ENCODE measurements at regions not wholly inside any gene's neighbourhood (a gene's known extent, or its start where the extent isn't known, plus 50 kb on each side); places are given as distances from the start of the nearest gene placed in this dataset.

DNA sequence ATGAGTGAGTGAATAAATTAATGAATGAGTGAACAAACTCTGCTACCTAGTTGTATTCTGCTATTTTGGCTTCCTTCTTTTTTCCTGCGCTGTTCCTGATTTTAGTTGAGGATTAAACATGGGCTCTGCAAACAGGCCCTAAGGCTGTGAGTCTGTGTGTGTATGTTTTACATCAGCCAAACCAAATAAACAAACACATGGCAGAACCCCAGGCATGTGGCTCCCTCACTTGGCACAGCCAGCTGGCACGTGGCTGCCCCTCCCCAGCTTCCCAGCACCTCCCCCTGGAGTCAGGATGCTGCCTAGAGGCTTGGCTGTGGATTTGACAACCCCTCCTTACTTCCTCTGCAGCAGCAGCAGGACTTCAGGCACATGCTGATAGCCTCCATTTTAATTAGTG is 593.2 kb downstream of the INSC start:
- peaks cover 5% of the 10 kb centered on the region for H3K36me3 Mint-ChIP-seq (ENCODE audit: insufficient read depth, unreplicated experiment)
- peaks cover 42% of the 10 kb centered on the region for H3K27me3 Mint-ChIP-seq (ENCODE audit: insufficient read depth, unreplicated experiment)
- ChIA-PET CTCF (interaction anchor here (0.8 to 1.0 kb wide), 2 partner anchors 123 to 1943 kb away, joined by 3 read pairs; no protein-coding TSS in a partner anchor), POLR2A (interaction anchor here (0.6 to 1.0 kb wide), 2 partner anchors 762 to 899 kb away, joined by 3 to 4 read pairs; no protein-coding TSS in a partner anchor)
- H3K4me1 Mint-ChIP-seq (ENCODE audit: insufficient read depth, unreplicated experiment) = peaks cover 20% of the 10 kb centered on the region
- peak overlapping the region; percentile 43 for H3K27ac Mint-ChIP-seq (ENCODE audit: low read depth, unreplicated experiment)
- no peak overlapping the region for H3K4me3 Mint-ChIP-seq (ENCODE audit: unreplicated experiment)
- peak; percentile 86 for DNase-seq (ENCODE audit: unreplicated experiment)
- TF ChIP-seq, protein P1, sequence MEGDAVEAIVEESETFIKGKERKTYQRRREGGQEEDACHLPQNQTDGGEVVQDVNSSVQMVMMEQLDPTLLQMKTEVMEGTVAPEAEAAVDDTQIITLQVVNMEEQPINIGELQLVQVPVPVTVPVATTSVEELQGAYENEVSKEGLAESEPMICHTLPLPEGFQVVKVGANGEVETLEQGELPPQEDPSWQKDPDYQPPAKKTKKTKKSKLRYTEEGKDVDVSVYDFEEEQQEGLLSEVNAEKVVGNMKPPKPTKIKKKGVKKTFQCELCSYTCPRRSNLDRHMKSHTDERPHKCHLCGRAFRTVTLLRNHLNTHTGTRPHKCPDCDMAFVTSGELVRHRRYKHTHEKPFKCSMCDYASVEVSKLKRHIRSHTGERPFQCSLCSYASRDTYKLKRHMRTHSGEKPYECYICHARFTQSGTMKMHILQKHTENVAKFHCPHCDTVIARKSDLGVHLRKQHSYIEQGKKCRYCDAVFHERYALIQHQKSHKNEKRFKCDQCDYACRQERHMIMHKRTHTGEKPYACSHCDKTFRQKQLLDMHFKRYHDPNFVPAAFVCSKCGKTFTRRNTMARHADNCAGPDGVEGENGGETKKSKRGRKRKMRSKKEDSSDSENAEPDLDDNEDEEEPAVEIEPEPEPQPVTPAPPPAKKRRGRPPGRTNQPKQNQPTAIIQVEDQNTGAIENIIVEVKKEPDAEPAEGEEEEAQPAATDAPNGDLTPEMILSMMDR (IDR thresholded peaks at IDR 0.05; ENCODE audit: unreplicated experiment) = no peak
- H3K9me3 Mint-ChIP-seq (ENCODE audit: unreplicated experiment) = no peaks in the 10 kb centered on the region
- intact Hi-C loops (cut with micrococcal nuclease) = loop anchor here (5.0 kb wide), 1 partner anchor 109 kb away; no protein-coding TSS in a partner anchor
- BruUV-seq (replicated peaks) = no TSS peak

DNA sequence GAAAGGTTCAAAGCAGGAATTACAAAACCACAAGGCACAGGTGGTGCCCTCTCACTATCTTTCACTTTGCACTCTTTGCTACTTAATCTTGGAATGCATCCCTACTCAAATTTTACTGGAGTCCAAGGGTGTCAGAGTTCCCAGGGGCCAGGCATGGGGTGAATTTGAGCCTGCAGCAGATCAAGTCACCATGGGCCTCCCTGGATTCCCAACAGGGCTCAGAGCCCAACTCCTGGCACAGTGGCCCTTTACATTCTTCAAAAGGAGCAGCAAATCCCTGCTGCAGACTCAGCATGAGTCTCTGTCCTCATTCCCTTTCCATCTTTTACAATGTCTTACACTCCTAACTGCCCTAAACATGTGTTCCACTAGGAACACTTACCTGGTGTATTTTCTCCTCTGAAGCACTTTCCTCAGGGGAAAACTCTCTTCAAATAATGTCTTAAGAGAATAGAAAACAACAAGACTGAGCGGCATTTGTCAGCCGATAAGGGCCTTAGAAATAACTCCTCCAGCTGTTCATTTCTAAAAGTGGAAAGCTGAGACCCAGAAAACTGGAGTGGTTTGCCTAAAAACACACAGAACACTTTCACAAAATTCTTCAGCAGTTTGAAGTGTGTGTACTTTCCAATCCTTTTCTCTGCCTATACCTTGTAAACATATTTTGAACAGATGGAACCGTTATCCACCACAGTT is 596.0 kb downstream of the INSC start:
- Mint-ChIP-seq H3K27me3 (ENCODE audit: insufficient read depth, unreplicated experiment) (peaks cover 18% of the 10 kb centered on the region), H3K9me3 (ENCODE audit: unreplicated experiment) (no peaks in the 10 kb centered on the region), H3K4me1 (ENCODE audit: insufficient read depth, unreplicated experiment) (peaks cover 20% of the 10 kb centered on the region), H3K36me3 (ENCODE audit: insufficient read depth, unreplicated experiment) (peaks cover under 1% of the 10 kb centered on the region), H3K4me3 (ENCODE audit: unreplicated experiment) (no peak overlapping the region), H3K27ac (ENCODE audit: low read depth, unreplicated experiment) (no peak overlapping the region)
- intact Hi-C loops (cut with micrococcal nuclease) = no loop called here
- TF ChIP-seq, protein P1 (IDR thresholded peaks at IDR 0.05; ENCODE audit: unreplicated experiment) = no peak
- ChIA-PET POLR2A (interaction anchor here (1.2 kb wide), 1 partner anchor 9 kb away, joined by 3 read pairs; no protein-coding TSS in a partner anchor), CTCF (no interaction called here)
- no TSS peak for BruUV-seq (replicated peaks)
- DNase-seq (ENCODE audit: unreplicated experiment) = no peak

DNA sequence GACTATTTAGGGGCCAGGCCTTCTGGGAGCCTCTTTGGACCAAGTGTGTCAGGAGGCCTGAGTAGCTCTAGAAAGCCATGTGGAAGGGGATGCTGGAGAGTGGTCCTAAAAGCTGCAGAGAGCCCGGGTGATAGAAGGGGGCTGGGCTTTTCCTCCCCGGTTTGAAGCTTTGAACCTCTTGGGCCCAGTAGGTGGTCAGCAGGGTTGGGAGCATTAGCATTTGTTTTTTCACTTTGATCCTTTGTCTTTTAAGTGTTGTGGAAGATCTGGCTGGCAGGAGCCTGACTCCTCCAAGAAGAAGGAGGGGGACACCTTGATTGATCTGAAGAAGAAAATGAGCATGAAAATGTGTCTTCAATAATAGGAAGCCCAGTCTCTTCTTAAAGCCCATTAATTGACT is 596.6 kb downstream of the INSC start:
- Mint-ChIP-seq H3K4me1 (ENCODE audit: insufficient read depth, unreplicated experiment) (peaks cover 20% of the 10 kb centered on the region), H3K4me3 (ENCODE audit: unreplicated experiment) (no peak overlapping the region), H3K27me3 (ENCODE audit: insufficient read depth, unreplicated experiment) (peaks cover 18% of the 10 kb centered on the region), H3K27ac (ENCODE audit: low read depth, unreplicated experiment) (no peak overlapping the region), H3K36me3 (ENCODE audit: insufficient read depth, unreplicated experiment) (no peaks in the 10 kb centered on the region), H3K9me3 (ENCODE audit: unreplicated experiment) (no peaks in the 10 kb centered on the region)
- CTCF ChIA-PET = no interaction called here
- intact Hi-C loops (cut with micrococcal nuclease) = no loop called here
- no TSS peak for BruUV-seq (replicated peaks)
- DNase-seq (ENCODE audit: unreplicated experiment) = no peak
- TF ChIP-seq, protein P1 (IDR thresholded peaks at IDR 0.05; ENCODE audit: unreplicated experiment) = no peak
- POLR2A ChIA-PET = interaction anchor here (0.6 kb wide), 1 partner anchor 25 kb away, joined by 3 read pairs; no protein-coding TSS in a partner anchor

DNA sequence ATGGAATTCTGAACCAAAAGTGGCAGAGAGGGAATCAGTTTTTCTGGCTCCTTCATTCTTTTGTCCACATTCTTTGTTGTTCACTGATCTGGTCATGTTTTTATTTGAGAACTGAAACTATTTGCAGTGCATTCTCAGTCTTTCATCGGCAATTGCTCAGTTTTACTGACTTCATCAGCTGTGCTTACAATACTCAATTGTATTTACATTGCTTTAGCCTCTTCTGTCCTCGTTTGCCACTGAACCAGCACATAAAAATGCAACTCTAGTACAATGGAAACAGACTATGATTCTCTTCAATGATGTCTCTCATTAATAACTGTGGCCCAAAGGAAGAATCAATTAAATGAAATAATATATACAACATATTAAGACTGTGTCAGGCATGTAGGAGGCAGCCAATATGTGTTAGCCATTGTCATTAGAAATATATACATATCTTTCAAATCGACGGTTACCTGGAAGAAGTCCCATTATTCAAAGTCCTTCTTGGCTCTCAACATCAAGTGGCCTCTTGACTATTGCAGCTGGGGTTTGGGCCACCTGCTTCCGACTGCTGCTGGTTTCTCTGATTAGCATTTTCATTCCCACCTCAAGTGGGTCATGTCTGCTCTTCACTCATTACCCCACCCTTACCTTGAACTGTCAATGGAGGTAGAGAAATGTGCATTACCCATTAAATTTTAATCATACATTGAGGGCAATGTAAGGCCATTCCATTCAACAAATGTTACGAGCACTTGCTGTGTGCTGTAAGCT is 600.1 kb downstream of the INSC start:
- ChIA-PET POLR2A (no interaction called here), CTCF (no interaction called here)
- intact Hi-C loops (cut with micrococcal nuclease) = no loop called here
- H3K36me3 Mint-ChIP-seq (ENCODE audit: insufficient read depth, unreplicated experiment) = no peaks in the 10 kb centered on the region
- no peaks in the 10 kb centered on the region for H3K4me1 Mint-ChIP-seq (ENCODE audit: insufficient read depth, unreplicated experiment)
- H3K4me3 Mint-ChIP-seq (ENCODE audit: unreplicated experiment) = no peak overlapping the region
- no peak overlapping the region for H3K27ac Mint-ChIP-seq (ENCODE audit: low read depth, unreplicated experiment)
- H3K9me3 Mint-ChIP-seq (ENCODE audit: unreplicated experiment) = no peaks in the 10 kb centered on the region
- TF ChIP-seq, protein P1 (IDR thresholded peaks at IDR 0.05; ENCODE audit: unreplicated experiment) = no peak
- DNase-seq (ENCODE audit: unreplicated experiment) = no peak
- no TSS peak for BruUV-seq (replicated peaks)
- peaks cover 40% of the 10 kb centered on the region for H3K27me3 Mint-ChIP-seq (ENCODE audit: insufficient read depth, unreplicated experiment)
